SK-N-SH (cell line): ENCODE measurements at regions not wholly inside any gene's neighbourhood (a gene's known extent, or its start where the extent isn't known, plus 50 kb on each side); places are given as distances from the start of the nearest gene placed in this dataset.

Experiments used
- EP300 ChIP-seq, 2 experiments: IDR thresholded peaks; 2 replicates each; pipeline versions ENCODE4 v1.4.0 to v1.6.1; 2012; ENCODE audit warnings: borderline replicate concordance in 1 of 2, low read depth in 1 of 2, low read length in 1 of 2
- GATA2 ChIP-seq: sonication (generic); formaldehyde crosslinking; IDR thresholded peaks from 2 replicates; pipeline ENCODE4 v1.5.0; 2020; ENCODE audit warnings: mild to moderate bottlenecking, missing genetic modification reagents
- MEF2A ChIP-seq: IDR thresholded peaks from 2 replicates; pipeline ENCODE4 v1.4.0; 2012; ENCODE audit warnings: low read depth, borderline replicate concordance
- MXI1 ChIP-seq: IDR thresholded peaks from 2 replicates; pipeline ENCODE4 v1.6.1; 2012; ENCODE audit warnings: mild to moderate bottlenecking, low read depth, low read length, improper control_type of control experiment
- NRF1 ChIP-seq: IDR thresholded peaks from 2 replicates; pipeline ENCODE4 v1.6.1; 2012; ENCODE audit warnings: low read depth, mild to moderate bottlenecking, low read length
- SMC3 ChIP-seq: IDR thresholded peaks from 2 replicates; pipeline ENCODE4 v1.6.1; 2012; ENCODE audit warnings: low read depth, low read length, improper control_type of control experiment
- TF ChIP-seq, protein P1 (sequence below): fragments of 200-600 bp; sonication (generic); IDR thresholded peaks from 2 replicates; pipeline ENCODE4 v1.6.1; 2017; ENCODE audit warnings: antibody characterized with exemption, mild to moderate bottlenecking, moderate library complexity

DNA sequence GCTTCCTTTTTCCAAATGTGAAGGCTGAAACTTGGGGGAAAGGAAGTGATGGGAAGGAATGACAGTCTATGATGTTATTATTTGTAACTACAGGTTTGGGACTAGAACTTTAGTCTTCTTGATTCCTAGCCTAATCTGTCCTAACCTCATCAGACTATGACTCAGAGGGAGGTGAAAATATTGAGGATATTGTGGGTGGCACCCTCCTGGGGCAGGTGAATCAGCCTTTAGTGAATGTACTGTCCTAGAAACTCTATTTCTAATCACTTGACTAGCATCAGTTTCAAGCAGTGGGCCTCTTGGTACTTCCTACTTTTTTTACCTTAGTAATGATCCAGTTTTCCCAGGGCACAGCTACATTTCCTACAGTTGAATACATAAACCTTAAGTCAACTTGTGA lies 829.0 kb upstream of the API5 start:
- TF ChIP-seq EP300 (IDR thresholded peaks at IDR 0.05; ENCODE audit: borderline replicate concordance in 1 of 2, low read depth in 1 of 2, low read length in 1 of 2) (no peak), GATA2 (CRISPR knock-in tag) (no peak), MEF2A (no peak), NRF1 (no peak), MXI1 (no peak), SMC3 (no peak)
- TF ChIP-seq, protein P1, sequence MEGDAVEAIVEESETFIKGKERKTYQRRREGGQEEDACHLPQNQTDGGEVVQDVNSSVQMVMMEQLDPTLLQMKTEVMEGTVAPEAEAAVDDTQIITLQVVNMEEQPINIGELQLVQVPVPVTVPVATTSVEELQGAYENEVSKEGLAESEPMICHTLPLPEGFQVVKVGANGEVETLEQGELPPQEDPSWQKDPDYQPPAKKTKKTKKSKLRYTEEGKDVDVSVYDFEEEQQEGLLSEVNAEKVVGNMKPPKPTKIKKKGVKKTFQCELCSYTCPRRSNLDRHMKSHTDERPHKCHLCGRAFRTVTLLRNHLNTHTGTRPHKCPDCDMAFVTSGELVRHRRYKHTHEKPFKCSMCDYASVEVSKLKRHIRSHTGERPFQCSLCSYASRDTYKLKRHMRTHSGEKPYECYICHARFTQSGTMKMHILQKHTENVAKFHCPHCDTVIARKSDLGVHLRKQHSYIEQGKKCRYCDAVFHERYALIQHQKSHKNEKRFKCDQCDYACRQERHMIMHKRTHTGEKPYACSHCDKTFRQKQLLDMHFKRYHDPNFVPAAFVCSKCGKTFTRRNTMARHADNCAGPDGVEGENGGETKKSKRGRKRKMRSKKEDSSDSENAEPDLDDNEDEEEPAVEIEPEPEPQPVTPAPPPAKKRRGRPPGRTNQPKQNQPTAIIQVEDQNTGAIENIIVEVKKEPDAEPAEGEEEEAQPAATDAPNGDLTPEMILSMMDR = no peak
